DOHH2 (cell line): ENCODE measurements at regions not wholly inside any gene's neighbourhood (a gene's known extent, or its start where the extent isn't known, plus 50 kb on each side); places are given as distances from the start of the nearest gene placed in this dataset.

ENCODE experiments used
- H3F3A ChIP-seq: fragments of 200-600 bp; sonication (generic), shearing (Covaris generic); 2 replicates; pipeline ENCODE4 v1.6.0; 2016; ENCODE audit warnings: antibody characterized with exemption, mild to moderate bottlenecking; ENCODE audit not compliant: control insufficient read depth, insufficient read depth
- H3K27ac ChIP-seq: fragments of 200-600 bp; sonication (generic); 2 replicates; pipeline ENCODE4 v1.5.1; 2014; ENCODE audit warnings: low read depth, mild to moderate bottlenecking, low read length, moderate library complexity
- H3K27me3 ChIP-seq: fragments of 200-600 bp; sonication (generic); 2 replicates; pipeline ENCODE4 v1.6.1; 2014; ENCODE audit warnings: mild to moderate bottlenecking, low read length, mixed read lengths; ENCODE audit not compliant: control insufficient read depth
- H3K36me3 ChIP-seq: fragments of 200-600 bp; sonication (generic); 2 replicates; pipeline ENCODE4 v1.6.1; 2014; ENCODE audit warnings: mild to moderate bottlenecking, low read length, moderate library complexity, mixed read lengths; ENCODE audit not compliant: control insufficient read depth
- H3K4me1 ChIP-seq: fragments of 200-600 bp; sonication (generic); 2 replicates; pipeline ENCODE4 v1.6.1; 2014; ENCODE audit warnings: mild to moderate bottlenecking, low read length, mixed read lengths; ENCODE audit not compliant: control insufficient read depth
- H3K4me2 ChIP-seq: fragments of 200-600 bp; sonication (generic); 2 replicates; pipeline ENCODE4 v1.6.0; 2014; ENCODE audit warnings: mild to moderate bottlenecking, low read length, moderate library complexity
- H3K4me3 ChIP-seq: fragments of 200-600 bp; sonication (generic); 2 replicates; pipeline ENCODE4 v1.5.1; 2014; ENCODE audit warnings: mild to moderate bottlenecking, low read length, mixed read lengths
- H3K79me2 ChIP-seq: fragments of 200-600 bp; sonication (generic); 2 replicates; pipeline ENCODE4 v1.6.1; 2014; ENCODE audit warnings: mild to moderate bottlenecking, low read length, mixed read lengths; ENCODE audit not compliant: control insufficient read depth
- H3K9me2 ChIP-seq: fragments of 200-600 bp; sonication (generic); replicated peaks from 2 replicates; pipeline ENCODE4 v1.6.1; 2014; ENCODE audit warnings: mild to moderate bottlenecking, low read length, mixed read lengths; ENCODE audit not compliant: control insufficient read depth
- H3K9me3 ChIP-seq: fragments of 200-600 bp; sonication (generic); 2 replicates; pipeline ENCODE4 v1.6.1; 2014; ENCODE audit warnings: antibody characterized with exemption, low read length, mixed read lengths; ENCODE audit not compliant: control insufficient read depth, insufficient read depth
- H4K20me1 ChIP-seq: fragments of 200-600 bp; sonication (generic); 2 replicates; pipeline ENCODE4 v1.6.0; 2014; ENCODE audit warnings: low read depth, mild to moderate bottlenecking, antibody characterized with exemption, low read length, moderate library complexity; ENCODE audit not compliant: control insufficient read depth, insufficient read depth
- EZH2phosphoT487 ChIP-seq: fragments of 200-600 bp; sonication (generic); IDR thresholded peaks from 2 replicates; pipeline ENCODE4 v1.6.1; 2017; ENCODE audit warnings: borderline replicate concordance, mild to moderate bottlenecking, antibody characterized with exemption, low read length, moderate library complexity, mixed read lengths
- TF ChIP-seq, protein P1 (sequence below): fragments of 200-600 bp; sonication (generic); IDR thresholded peaks from one replicate; pipeline ENCODE4 v1.5.1; 2014; ENCODE audit warnings: antibody characterized with exemption, mild to moderate bottlenecking, low read depth, low read length; ENCODE audit not compliant: poor library complexity, severe bottlenecking

DNA sequence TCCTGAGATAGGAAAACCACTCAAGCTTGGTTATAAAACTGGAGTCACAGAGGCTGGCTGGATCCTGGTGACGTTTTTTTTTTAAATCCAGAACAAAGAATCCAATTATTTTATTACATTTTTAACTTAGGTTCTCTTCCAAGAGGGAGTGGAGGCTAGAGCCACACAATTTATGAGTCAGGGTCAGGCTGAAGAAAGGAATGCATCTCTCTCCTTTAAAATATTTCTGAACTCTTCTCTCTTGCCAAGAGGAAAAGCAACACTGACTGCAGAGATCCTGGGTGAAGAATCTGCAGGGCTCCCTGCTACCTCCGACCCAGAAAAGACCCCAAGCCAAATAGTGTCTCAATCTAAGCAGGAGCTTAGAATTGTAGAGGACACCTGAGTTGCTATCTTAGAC, 88.5 kb upstream of the SSTR4 start:
- Histone ChIP-seq H3F3A (no peaks in the 10 kb centered on the region), H3K27ac (no peak overlapping the region), H3K79me2 (no peaks in the 10 kb centered on the region), H3K9me2 (no peaks in the 10 kb centered on the region), H3K9me3 (no peaks in the 10 kb centered on the region), H3K4me2 (no peak overlapping the region), H3K4me3 (no peak overlapping the region), H3K27me3 (no peaks in the 10 kb centered on the region), H4K20me1 (no peaks in the 10 kb centered on the region), H3K36me3 (no peaks in the 10 kb centered on the region), H3K4me1 (no peaks in the 10 kb centered on the region)
- TF ChIP-seq, protein P1, sequence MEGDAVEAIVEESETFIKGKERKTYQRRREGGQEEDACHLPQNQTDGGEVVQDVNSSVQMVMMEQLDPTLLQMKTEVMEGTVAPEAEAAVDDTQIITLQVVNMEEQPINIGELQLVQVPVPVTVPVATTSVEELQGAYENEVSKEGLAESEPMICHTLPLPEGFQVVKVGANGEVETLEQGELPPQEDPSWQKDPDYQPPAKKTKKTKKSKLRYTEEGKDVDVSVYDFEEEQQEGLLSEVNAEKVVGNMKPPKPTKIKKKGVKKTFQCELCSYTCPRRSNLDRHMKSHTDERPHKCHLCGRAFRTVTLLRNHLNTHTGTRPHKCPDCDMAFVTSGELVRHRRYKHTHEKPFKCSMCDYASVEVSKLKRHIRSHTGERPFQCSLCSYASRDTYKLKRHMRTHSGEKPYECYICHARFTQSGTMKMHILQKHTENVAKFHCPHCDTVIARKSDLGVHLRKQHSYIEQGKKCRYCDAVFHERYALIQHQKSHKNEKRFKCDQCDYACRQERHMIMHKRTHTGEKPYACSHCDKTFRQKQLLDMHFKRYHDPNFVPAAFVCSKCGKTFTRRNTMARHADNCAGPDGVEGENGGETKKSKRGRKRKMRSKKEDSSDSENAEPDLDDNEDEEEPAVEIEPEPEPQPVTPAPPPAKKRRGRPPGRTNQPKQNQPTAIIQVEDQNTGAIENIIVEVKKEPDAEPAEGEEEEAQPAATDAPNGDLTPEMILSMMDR = no peak
- TF ChIP-seq EZH2phosphoT487 = no peak

DNA sequence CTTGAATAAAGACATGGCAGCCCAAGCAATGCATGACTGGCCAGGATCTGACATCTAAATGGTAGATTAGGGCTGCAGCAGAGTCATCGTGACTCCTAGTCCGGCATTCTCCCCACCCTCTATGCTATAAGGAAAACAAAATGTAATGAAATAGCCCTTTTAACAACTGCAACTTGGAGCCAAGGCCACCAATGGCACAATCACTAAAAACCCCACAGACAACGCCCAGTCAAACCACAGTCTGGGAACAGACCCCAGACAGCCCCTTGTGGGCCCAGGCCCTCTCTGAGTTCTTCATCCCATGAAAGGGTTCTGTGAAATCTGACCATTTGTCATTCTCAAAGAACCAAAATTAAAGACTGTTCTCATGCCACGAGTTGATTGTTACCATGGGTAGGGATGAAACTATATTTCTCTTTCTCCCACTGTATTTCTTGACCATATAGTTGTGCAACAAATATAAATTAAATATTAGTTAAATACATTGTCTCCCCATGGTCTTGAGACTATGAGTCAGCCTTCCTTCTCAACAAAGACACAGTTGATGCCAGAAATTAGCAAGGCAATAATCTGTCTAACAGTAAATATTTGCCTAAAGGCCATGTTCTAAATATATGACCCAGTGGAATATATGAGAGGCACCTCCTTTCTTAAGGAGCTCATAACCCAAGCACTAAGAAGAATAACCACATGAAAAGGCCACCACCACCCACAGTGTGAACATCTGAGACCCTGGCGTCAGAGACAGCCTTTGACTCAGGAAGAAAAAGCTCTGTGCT, 85.6 kb upstream of the SSTR4 start:
- H3K4me1 ChIP-seq = no peaks in the 10 kb centered on the region
- no peaks in the 10 kb centered on the region for H3K9me2 ChIP-seq
- no peaks in the 10 kb centered on the region for H3K36me3 ChIP-seq
- no peak overlapping the region for H3K4me3 ChIP-seq
- no peaks in the 10 kb centered on the region for H3F3A ChIP-seq
- no peaks in the 10 kb centered on the region for H3K9me3 ChIP-seq
- H3K27ac ChIP-seq = no peak overlapping the region
- H3K79me2 ChIP-seq = no peaks in the 10 kb centered on the region
- H3K27me3 ChIP-seq = no peaks in the 10 kb centered on the region
- TF ChIP-seq EZH2phosphoT487 = no peak
- TF ChIP-seq, protein P1 = no peak
- H3K4me2 ChIP-seq = no peak overlapping the region
- no peaks in the 10 kb centered on the region for H4K20me1 ChIP-seq

- no peak for TF ChIP-seq EZH2phosphoT487
- TF ChIP-seq, protein P1 = no peak
- H3K9me2 ChIP-seq = no peaks in the 10 kb centered on the region
- no peak overlapping the region for H3K4me3 ChIP-seq
- no peaks in the 10 kb centered on the region for H4K20me1 ChIP-seq
- H3K4me2 ChIP-seq = no peak overlapping the region
- H3K79me2 ChIP-seq = no peaks in the 10 kb centered on the region
- no peaks in the 10 kb centered on the region for H3K4me1 ChIP-seq
- no peaks in the 10 kb centered on the region for H3K36me3 ChIP-seq
- H3K27ac ChIP-seq = no peak overlapping the region
- no peaks in the 10 kb centered on the region for H3K27me3 ChIP-seq
- no peaks in the 10 kb centered on the region for H3F3A ChIP-seq
- H3K9me3 ChIP-seq = no peaks in the 10 kb centered on the region
These were observed 83.1 kb upstream of the SSTR4 start for GRCh38 chr20:22951966-22952365.

DNA sequence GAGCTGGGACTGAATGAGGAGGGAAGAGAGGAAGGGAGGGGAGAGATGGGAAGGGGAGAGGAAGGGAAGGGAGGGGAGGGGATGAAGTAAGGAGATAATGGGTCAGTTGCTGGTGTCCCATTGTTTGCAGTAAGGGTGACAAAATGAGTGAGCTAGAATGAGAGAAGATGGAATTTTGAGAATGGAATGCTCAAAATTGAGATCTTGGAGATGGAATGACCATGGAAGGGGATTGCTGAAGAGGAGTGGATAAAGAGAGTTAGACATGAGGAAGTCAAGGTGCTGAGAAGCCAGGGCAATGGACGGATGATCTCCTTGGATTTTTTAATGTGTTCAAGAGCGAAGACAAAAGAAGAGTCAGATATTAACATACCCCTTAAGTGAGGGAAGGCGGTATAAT, 80.5 kb upstream of the SSTR4 start:
- H3K4me3 ChIP-seq = no peak overlapping the region
- H3F3A ChIP-seq = no peaks in the 10 kb centered on the region
- H3K27me3 ChIP-seq = no peaks in the 10 kb centered on the region
- H3K27ac ChIP-seq = no peak overlapping the region
- TF ChIP-seq EZH2phosphoT487 = no peak
- TF ChIP-seq, protein P1 = no peak
- no peaks in the 10 kb centered on the region for H3K9me2 ChIP-seq
- no peaks in the 10 kb centered on the region for H3K9me3 ChIP-seq
- no peaks in the 10 kb centered on the region for H3K36me3 ChIP-seq
- no peaks in the 10 kb centered on the region for H4K20me1 ChIP-seq
- no peak overlapping the region for H3K4me2 ChIP-seq
- no peaks in the 10 kb centered on the region for H3K79me2 ChIP-seq
- H3K4me1 ChIP-seq = no peaks in the 10 kb centered on the region
